Stomach (tissue), 8 donors: ENCODE measurements at regions not wholly inside any gene's neighbourhood (a gene's known extent, or its start where the extent isn't known, plus 50 kb on each side); places are given as distances from the start of the nearest gene placed in this dataset.

Experiments
- DNase-seq, 2 donors: peaks; one replicate each; pipeline versions ENCODE4 v3.0.0 to v3.0.0-alpha.2; 2013 to 2019
- H3K27ac ChIP-seq, 5 donors: fragments of 200-600 bp in 4 of 5; sonication (generic) in 4 of 5; one replicate each; pipeline ENCODE4 v1.5.1; 2013 to 2019; ENCODE audit warnings: mild to moderate bottlenecking in 1 of 5, moderate library complexity in 1 of 5
- H3K27me3 ChIP-seq, 3 donors: fragments of 200-600 bp; sonication (generic); one replicate each; pipeline ENCODE4 v1.5.1; 2017 to 2019; ENCODE audit warnings: mixed run types in 1 of 3
- H3K36me3 ChIP-seq, 4 donors: fragments of 200-600 bp; sonication (generic); 1 replicate in 3 of 4; 2 replicates in 1 of 4; pipeline ENCODE4 v1.5.1; 2016 to 2019
- H3K4me1 ChIP-seq, 4 donors: fragments of 200-600 bp; sonication (generic); one replicate each; pipeline ENCODE4 v1.5.1; 2016 to 2019
- H3K4me3 ChIP-seq, 4 donors: fragments of 200-600 bp; sonication (generic) in 3 of 4; one replicate each; pipeline ENCODE4 v1.5.1; 2016 to 2019; ENCODE audit warnings: mild to moderate bottlenecking in 1 of 4
- H3K9me3 ChIP-seq, 4 donors: fragments of 200-600 bp; sonication (generic); one replicate each; pipeline ENCODE4 v1.5.1; 2016 to 2019
- EP300 ChIP-seq: sonication (generic); formaldehyde crosslinking; IDR thresholded peaks from one replicate; pipeline ENCODE4 v1.6.1; 2017; ENCODE audit warnings: antibody characterized with exemption
- POLR2A ChIP-seq, 4 donors: fragments of 450-650 bp; IDR thresholded peaks; one replicate each; pipeline ENCODE4 v1.6.1; 2016; ENCODE audit warnings: antibody characterized with exemption in 4 of 4, control low read depth in 2 of 4, mild to moderate bottlenecking in 1 of 4, moderate library complexity in 1 of 4
- POLR2AphosphoS5 ChIP-seq, 3 donors: sonication (generic); formaldehyde crosslinking; IDR thresholded peaks; one replicate each; pipeline ENCODE4 v1.6.1; 2016; ENCODE audit warnings: antibody characterized with exemption in 3 of 3
- WGBS, 5 donors: extraction: QIAGEN DNeasy Blood & Tissue Kit in 3 of 5; methylation state at CpG; one replicate each; pipeline versions ENCODE4 v1.1.5 to v1.1.7; 2013 to 2018; 5-methylcytosine and 5-hydroxymethylcytosine counted together
- intact Hi-C: fragments of 100-400 bp; cut with DNase I; formaldehyde crosslinking; loops from one replicate; pipeline ENCODE4 v1.15.1; 2023; ENCODE audit warnings: low total_unique reads
- TF ChIP-seq, protein P1 (sequence below), 7 experiments: fragments of 450-650 bp in 4 of 7; fragments of 200-600 bp in 3 of 7; sonication (generic) in 3 of 7; IDR thresholded peaks; one replicate each; pipeline ENCODE4 v1.5.1; 2016 to 2019; ENCODE audit warnings: antibody characterized with exemption in 7 of 7, control low read depth in 2 of 7, mild to moderate bottlenecking in 1 of 7
- donor health status: healthy with polysubstance abuse.
- donor health status: Bipolar disorder and iron deficiency.
- donor health status: healthy.

GRCh38 chr13:106122234-106122633, 413.2 kb downstream of the EFNB2 start:
- Histone ChIP-seq H3K4me3 (no peak overlapping the region), H3K27me3 (no peaks in the 10 kb centered on the region), H3K9me3 (no peaks in the 10 kb centered on the region), H3K4me1 (no peaks in the 10 kb centered on the region), H3K36me3 (no peaks in the 10 kb centered on the region), H3K27ac (no peak overlapping the region)
- WGBS, 5 donors: 72 to 77% (median 73%) methylated on average over 4 of the region's 4 CpGs
- no peak for DNase-seq
- intact Hi-C loops: no loop called here
- TF ChIP-seq POLR2AphosphoS5 (IDR thresholded peaks at IDR 0.05): no peak
- no peak for TF ChIP-seq EP300
- TF ChIP-seq POLR2A (IDR thresholded peaks at IDR 0.05): no peak
- TF ChIP-seq, protein P1, sequence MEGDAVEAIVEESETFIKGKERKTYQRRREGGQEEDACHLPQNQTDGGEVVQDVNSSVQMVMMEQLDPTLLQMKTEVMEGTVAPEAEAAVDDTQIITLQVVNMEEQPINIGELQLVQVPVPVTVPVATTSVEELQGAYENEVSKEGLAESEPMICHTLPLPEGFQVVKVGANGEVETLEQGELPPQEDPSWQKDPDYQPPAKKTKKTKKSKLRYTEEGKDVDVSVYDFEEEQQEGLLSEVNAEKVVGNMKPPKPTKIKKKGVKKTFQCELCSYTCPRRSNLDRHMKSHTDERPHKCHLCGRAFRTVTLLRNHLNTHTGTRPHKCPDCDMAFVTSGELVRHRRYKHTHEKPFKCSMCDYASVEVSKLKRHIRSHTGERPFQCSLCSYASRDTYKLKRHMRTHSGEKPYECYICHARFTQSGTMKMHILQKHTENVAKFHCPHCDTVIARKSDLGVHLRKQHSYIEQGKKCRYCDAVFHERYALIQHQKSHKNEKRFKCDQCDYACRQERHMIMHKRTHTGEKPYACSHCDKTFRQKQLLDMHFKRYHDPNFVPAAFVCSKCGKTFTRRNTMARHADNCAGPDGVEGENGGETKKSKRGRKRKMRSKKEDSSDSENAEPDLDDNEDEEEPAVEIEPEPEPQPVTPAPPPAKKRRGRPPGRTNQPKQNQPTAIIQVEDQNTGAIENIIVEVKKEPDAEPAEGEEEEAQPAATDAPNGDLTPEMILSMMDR (IDR thresholded peaks at IDR 0.05): no peak

GRCh38 chr13:106121173-106121754, 414.2 kb downstream of the EFNB2 start:
- no peaks in the 10 kb centered on the region for H3K36me3 ChIP-seq
- no peaks in the 10 kb centered on the region for H3K27me3 ChIP-seq
- H3K4me1 ChIP-seq: no peaks in the 10 kb centered on the region
- DNase-seq: no peak
- no peak for TF ChIP-seq EP300
- no peak for TF ChIP-seq POLR2AphosphoS5 (IDR thresholded peaks at IDR 0.05)
- TF ChIP-seq, protein P1 (IDR thresholded peaks at IDR 0.05): no peak
- no peak for TF ChIP-seq POLR2A (IDR thresholded peaks at IDR 0.05)
- no peak overlapping the region for H3K4me3 ChIP-seq
- no peak overlapping the region for H3K27ac ChIP-seq
- 71 to 81% (median 74%) methylated on average over 2 of the region's 2 CpGs for WGBS, 5 donors
- H3K9me3 ChIP-seq: no peaks in the 10 kb centered on the region
- intact Hi-C loops: no loop called here

- no peak overlapping the region for H3K4me3 ChIP-seq
- intact Hi-C loops: no loop called here
- DNase-seq: no peak
- no peaks in the 10 kb centered on the region for H3K36me3 ChIP-seq
- H3K27ac ChIP-seq: no peak overlapping the region
- TF ChIP-seq EP300: no peak
- no peak for TF ChIP-seq POLR2A (IDR thresholded peaks at IDR 0.05)
- no peak for TF ChIP-seq POLR2AphosphoS5 (IDR thresholded peaks at IDR 0.05)
- TF ChIP-seq, protein P1 (IDR thresholded peaks at IDR 0.05): no peak
- H3K4me1 ChIP-seq: no peaks in the 10 kb centered on the region
- WGBS, 5 donors: 47 to 64% (median 56%) methylated on average over 10 of the region's 10 CpGs
- H3K27me3 ChIP-seq: no peaks in the 10 kb centered on the region
- H3K9me3 ChIP-seq: no peaks in the 10 kb centered on the region
These were observed 416.5 kb downstream of the EFNB2 start for GRCh38 chr13:106118996-106119395.

- intact Hi-C loops: no loop called here
- TF ChIP-seq, protein P1 (IDR thresholded peaks at IDR 0.05): no peak
- TF ChIP-seq POLR2AphosphoS5 (IDR thresholded peaks at IDR 0.05) (no peak), POLR2A (IDR thresholded peaks at IDR 0.05) (no peak), EP300 (no peak)
- Histone ChIP-seq H3K27ac (no peak overlapping the region), H3K4me1 (no peaks in the 10 kb centered on the region), H3K27me3 (no peaks in the 10 kb centered on the region), H3K4me3 (no peak overlapping the region), H3K36me3 (no peaks in the 10 kb centered on the region), H3K9me3 (no peaks in the 10 kb centered on the region)
- no peak for DNase-seq
- WGBS, 5 donors: 83 to 91% (median 90%) methylated on average over 2 of the region's 2 CpGs
These were observed 417.4 kb downstream of the EFNB2 start for GRCh38 chr13:106118050-106118449.
